ENCODE measurements at regions not wholly inside any gene's neighbourhood (a gene's known extent, or its start where the extent isn't known, plus 50 kb on each side); places are given as distances from the start of the nearest gene placed in this dataset.

DNA sequence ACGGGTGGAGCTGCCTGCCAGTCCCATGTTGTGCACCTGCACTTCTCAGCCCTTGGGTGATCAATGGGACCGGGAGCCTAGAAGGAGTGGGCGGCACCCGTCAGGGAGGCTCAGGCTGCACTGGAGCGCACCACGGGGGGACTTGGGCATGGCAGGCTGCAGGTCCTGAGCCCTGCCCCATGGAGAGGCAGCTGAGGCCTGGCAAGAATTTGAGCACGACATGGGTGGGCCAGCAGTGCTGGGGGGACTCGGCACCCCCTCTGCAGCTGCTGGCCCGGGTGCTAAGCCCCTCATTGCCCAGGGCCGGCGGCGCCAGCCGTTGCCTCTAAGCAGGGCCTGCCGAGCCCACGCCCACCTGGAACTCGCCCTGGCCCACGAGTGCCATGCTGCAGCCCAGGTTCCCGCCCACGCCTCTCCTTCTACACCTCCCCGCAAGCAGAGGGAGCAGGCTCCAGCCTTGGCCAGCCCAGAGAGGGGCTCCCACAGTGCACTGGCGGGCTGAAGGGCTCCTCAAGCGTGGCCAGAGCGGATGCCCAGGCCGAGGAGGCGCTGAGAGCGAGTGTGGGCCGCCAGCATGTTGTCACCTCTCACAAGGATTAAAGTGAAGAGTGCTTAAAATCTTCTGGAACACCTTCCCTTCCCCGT, 372.0 kb downstream of the ETS1 start:
- intact Hi-C loops (cut with micrococcal nuclease) = no loop called here
- Histone ChIP-seq H3K27ac (replicated peaks) (no peak overlapping the region), H3K4me3 (no peak overlapping the region), H3K36me3 (no peaks in the 10 kb centered on the region), H3K4me1 (peaks cover 7% of the 10 kb centered on the region), H3K9me3 (replicated peaks) (no peaks in the 10 kb centered on the region), H3K27me3 (ENCODE audit: low read depth) (no peaks in the 10 kb centered on the region)
- no peak for DNase-seq
- TF ChIP-seq, protein P1, sequence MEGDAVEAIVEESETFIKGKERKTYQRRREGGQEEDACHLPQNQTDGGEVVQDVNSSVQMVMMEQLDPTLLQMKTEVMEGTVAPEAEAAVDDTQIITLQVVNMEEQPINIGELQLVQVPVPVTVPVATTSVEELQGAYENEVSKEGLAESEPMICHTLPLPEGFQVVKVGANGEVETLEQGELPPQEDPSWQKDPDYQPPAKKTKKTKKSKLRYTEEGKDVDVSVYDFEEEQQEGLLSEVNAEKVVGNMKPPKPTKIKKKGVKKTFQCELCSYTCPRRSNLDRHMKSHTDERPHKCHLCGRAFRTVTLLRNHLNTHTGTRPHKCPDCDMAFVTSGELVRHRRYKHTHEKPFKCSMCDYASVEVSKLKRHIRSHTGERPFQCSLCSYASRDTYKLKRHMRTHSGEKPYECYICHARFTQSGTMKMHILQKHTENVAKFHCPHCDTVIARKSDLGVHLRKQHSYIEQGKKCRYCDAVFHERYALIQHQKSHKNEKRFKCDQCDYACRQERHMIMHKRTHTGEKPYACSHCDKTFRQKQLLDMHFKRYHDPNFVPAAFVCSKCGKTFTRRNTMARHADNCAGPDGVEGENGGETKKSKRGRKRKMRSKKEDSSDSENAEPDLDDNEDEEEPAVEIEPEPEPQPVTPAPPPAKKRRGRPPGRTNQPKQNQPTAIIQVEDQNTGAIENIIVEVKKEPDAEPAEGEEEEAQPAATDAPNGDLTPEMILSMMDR (IDR thresholded peaks at IDR 0.05; ENCODE audit: borderline replicate concordance) = no peak

DNA sequence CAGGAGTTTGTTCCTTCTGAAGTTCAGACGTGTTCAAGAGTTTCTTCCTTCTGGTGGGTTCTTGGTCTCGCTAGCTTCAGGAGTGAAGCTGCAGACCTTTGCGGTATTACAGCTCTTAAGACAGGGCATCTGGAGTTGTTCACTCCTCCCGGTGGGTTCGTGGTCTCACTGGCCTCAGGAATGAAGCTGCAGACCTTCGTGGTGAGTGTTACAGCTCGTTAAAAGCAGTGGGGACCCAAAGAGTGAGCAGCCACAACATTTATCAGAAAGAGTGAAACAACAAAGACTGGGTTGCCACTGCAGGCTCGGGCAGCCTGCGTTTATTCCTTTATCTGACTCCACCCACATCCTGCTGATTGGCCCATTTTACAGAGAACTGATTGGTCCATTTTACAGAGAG, 373.1 kb downstream of the ETS1 start:
- no peaks in the 10 kb centered on the region for H3K36me3 ChIP-seq
- no peak overlapping the region for H3K27ac ChIP-seq (replicated peaks)
- TF ChIP-seq, protein P1 (IDR thresholded peaks at IDR 0.05; ENCODE audit: borderline replicate concordance) = no peak
- H3K4me3 ChIP-seq = no peak overlapping the region
- peaks cover 18% of the 10 kb centered on the region for H3K4me1 ChIP-seq
- DNase-seq = no peak
- no peaks in the 10 kb centered on the region for H3K9me3 ChIP-seq (replicated peaks)
- H3K27me3 ChIP-seq (ENCODE audit: low read depth) = no peaks in the 10 kb centered on the region
- intact Hi-C loops (cut with micrococcal nuclease) = no loop called here

GRCh38 chr11:128213461-128213860, 373.9 kb downstream of the ETS1 start:
- DNase-seq = no peak
- Histone ChIP-seq H3K27me3 (ENCODE audit: low read depth) (no peaks in the 10 kb centered on the region), H3K4me3 (no peak overlapping the region), H3K9me3 (replicated peaks) (no peaks in the 10 kb centered on the region), H3K27ac (replicated peaks) (no peak overlapping the region), H3K4me1 (peaks cover 26% of the 10 kb centered on the region), H3K36me3 (no peaks in the 10 kb centered on the region)
- intact Hi-C loops (cut with micrococcal nuclease) = no loop called here
- TF ChIP-seq, protein P1 (IDR thresholded peaks at IDR 0.05; ENCODE audit: borderline replicate concordance) = no peak

- Histone ChIP-seq H3K4me1 (peaks cover 36% of the 10 kb centered on the region), H3K27ac (replicated peaks) (no peak overlapping the region), H3K27me3 (ENCODE audit: low read depth) (no peaks in the 10 kb centered on the region), H3K36me3 (no peaks in the 10 kb centered on the region), H3K9me3 (replicated peaks) (no peaks in the 10 kb centered on the region), H3K4me3 (no peak overlapping the region)
- TF ChIP-seq, protein P1 (IDR thresholded peaks at IDR 0.05; ENCODE audit: borderline replicate concordance) = no peak
- intact Hi-C loops (cut with micrococcal nuclease) = no loop called here
- DNase-seq = no peak
Measured at GRCh38 chr11:128212324-128212723, 375.0 kb downstream of the ETS1 start.

DNA sequence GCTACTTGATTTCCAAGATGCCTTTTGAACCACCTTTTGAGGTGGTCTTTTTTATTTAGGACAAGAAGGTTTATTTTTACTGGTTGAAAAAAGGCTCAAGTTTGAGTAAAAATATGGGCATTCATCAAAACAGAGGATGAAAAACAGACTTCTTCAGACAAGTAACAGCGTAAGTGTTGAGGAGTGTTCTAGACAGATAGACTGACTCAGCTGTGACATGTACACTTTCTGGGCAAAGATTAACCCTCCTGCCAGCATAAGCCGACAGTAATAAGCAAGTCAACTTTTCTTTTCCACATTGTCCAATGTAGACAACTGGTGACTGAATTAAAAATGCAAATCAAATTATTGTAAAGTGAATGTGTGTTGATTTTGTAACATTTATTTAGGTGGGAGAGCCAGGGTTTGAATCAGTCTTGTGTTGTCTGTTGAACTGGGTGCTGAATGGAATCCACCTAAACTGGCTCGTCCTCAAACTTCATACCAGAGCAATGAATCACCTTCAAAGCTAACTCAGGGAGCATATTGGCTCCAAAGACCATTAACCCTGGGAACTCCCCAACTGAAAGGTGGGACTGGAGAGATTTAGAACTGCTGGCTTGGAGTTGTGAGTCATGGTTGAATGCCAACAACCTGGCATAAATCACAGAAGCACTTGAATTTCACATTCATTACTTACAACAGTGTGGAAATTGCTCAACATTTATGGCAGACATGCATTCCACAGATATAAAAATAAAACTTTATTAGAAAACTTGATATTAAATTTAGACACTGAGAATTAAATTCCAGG, 377.0 kb downstream of the ETS1 start:
- intact Hi-C loops (cut with micrococcal nuclease) = no loop called here
- peak overlapping the region; percentile 36 for H3K27ac ChIP-seq (replicated peaks)
- H3K27me3 ChIP-seq (ENCODE audit: low read depth) = no peaks in the 10 kb centered on the region
- TF ChIP-seq, protein P1 (IDR thresholded peaks at IDR 0.05; ENCODE audit: borderline replicate concordance) = no peak
- no peak for DNase-seq
- H3K4me3 ChIP-seq = no peak overlapping the region
- H3K9me3 ChIP-seq (replicated peaks) = no peaks in the 10 kb centered on the region
- H3K4me1 ChIP-seq = peaks cover 36% of the 10 kb centered on the region
- no peaks in the 10 kb centered on the region for H3K36me3 ChIP-seq

All from left ventricle myocardium inferior (tissue), 1 donor.